NOMO-1 (cell line): ENCODE measurements at regions not wholly inside any gene's neighbourhood (a gene's known extent, or its start where the extent isn't known, plus 50 kb on each side); places are given as distances from the start of the nearest gene placed in this dataset.

ENCODE experiments used
- DNase-seq, 2 experiments: peaks; one replicate each; lab custom pipeline; 2025; ENCODE audit not compliant: unreplicated experiment in 2 of 2; lab: John Stamatoyannopoulos, UW

GRCh38 chr5:86875539-86875938, 257.8 kb downstream of the COX7C start:
- no peak for DNase-seq

- no peak for DNase-seq
Observed at GRCh38 chr5:86878250-86878649, 260.5 kb downstream of the COX7C start.

- no peak for DNase-seq
Observed at GRCh38 chr5:86879086-86879485, 261.3 kb downstream of the COX7C start.

GRCh38 chr5:86880344-86880743, 262.6 kb downstream of the COX7C start:
- DNase-seq = no peak

- DNase-seq = peak; percentile 39 to 65
Observed at GRCh38 chr5:86880785-86881492, 263.2 kb downstream of the COX7C start.

- DNase-seq = no peak
Observed at GRCh38 chr5:86881493-86882090, 263.9 kb downstream of the COX7C start.

GRCh38 chr5:86884608-86885007, 266.9 kb downstream of the COX7C start:
- DNase-seq = no peak

- DNase-seq = no peak
Observed at GRCh38 chr5:86885011-86885410, 267.3 kb downstream of the COX7C start.

- no peak for DNase-seq
Observed at GRCh38 chr5:86885489-86886230, 267.9 kb downstream of the COX7C start.

GRCh38 chr5:86890375-86890774, 272.6 kb downstream of the COX7C start:
- DNase-seq = no peak

- no peak for DNase-seq
Observed at GRCh38 chr5:86894056-86894455, 276.3 kb downstream of the COX7C start.

- no peak for DNase-seq
Observed at GRCh38 chr5:86896916-86897315, 279.2 kb downstream of the COX7C start.

GRCh38 chr5:86909418-86910295, 291.9 kb downstream of the COX7C start:
- no peak for DNase-seq

- DNase-seq = no peak
Observed at GRCh38 chr5:86917117-86917579, 299.4 kb downstream of the COX7C start.

- no peak for DNase-seq
Observed at GRCh38 chr5:86918246-86918645, 300.5 kb downstream of the COX7C start.

GRCh38 chr5:86926033-86926432, 308.3 kb downstream of the COX7C start:
- DNase-seq = no peak

GRCh38 chr5:86929123-86929766, 311.5 kb downstream of the COX7C start:
- no peak for DNase-seq

- no peak for DNase-seq
Observed at GRCh38 chr5:86951761-86952160, 315.9 kb upstream of the RASA1 start.

GRCh38 chr5:86964889-86965288, 302.8 kb upstream of the RASA1 start:
- DNase-seq = peak in 1 of 2 experiments; percentile 6

GRCh38 chr5:86968301-86968753, 299.4 kb upstream of the RASA1 start:
- peak; percentile 4 to 47 for DNase-seq
